B cell (primary cell): ENCODE measurements at regions not wholly inside any gene's neighbourhood (a gene's known extent, or its start where the extent isn't known, plus 50 kb on each side); places are given as distances from the start of the nearest gene placed in this dataset.

Source experiments
- ATAC-seq: fragments of 200-7000 bp; cut with Tn5 transposase; one replicate; pipeline ENCODE4 v1.10.0; 2021; ENCODE audit warnings: low read depth, mild to moderate bottlenecking, moderate number of reproducible peaks, moderate library complexity
- CTCF ChIA-PET: fragments of 350-600 bp; sonication (Branson Sonifier 250); formaldehyde crosslinking; loops from one replicate; lab custom pipeline; 2021; ENCODE audit warnings: antibody characterized with exemption, inconsistent platforms; lab: Charles Lee
- POLR2A ChIA-PET: fragments of 350-600 bp; sonication (Branson Sonifier 250); formaldehyde crosslinking; loops from one replicate; lab custom pipeline; 2021; ENCODE audit warnings: antibody characterized with exemption; lab: Charles Lee
- DNase-seq: peaks from one replicate; pipeline ENCODE4 v3.0.0; 2013
- H2AFZ ChIP-seq: 2 replicates; pipeline ENCODE4 v1.6.1; 2012; ENCODE audit warnings: mild to moderate bottlenecking, low read depth, low read length; ENCODE audit not compliant: insufficient read depth, poor library complexity, severe bottlenecking
- H3K27ac ChIP-seq, 2 donors: 1 replicate in 1 of 2; 2 replicates in 1 of 2; pipeline ENCODE4 v1.5.1; 2012 to 2013; ENCODE audit warnings: low read length in 2 of 2, mild to moderate bottlenecking in 2 of 2, moderate library complexity in 1 of 2
- H3K27me3 ChIP-seq, 4 experiments: fragments of 200-600 bp in 1 of 4; sonication (generic) in 1 of 4; replicated peaks in 1 of 4; 1 replicate in 2 of 4; 2 replicates in 2 of 4; pipeline versions ENCODE4 v1.6.1 to v1.7.0; 2013 to 2016; ENCODE audit warnings: low read length in 3 of 4, mild to moderate bottlenecking in 2 of 4, mixed read lengths in 1 of 4, moderate library complexity in 1 of 4; ENCODE audit not compliant: insufficient read depth in 4 of 4, control insufficient read depth in 3 of 4; ENCODE audit errors: control extremely low read depth in 1 of 4
- H3K36me3 ChIP-seq, 2 experiments: replicated peaks in 1 of 2; 1 replicate in 1 of 2; 2 replicates in 1 of 2; pipeline versions ENCODE4 v1.6.1 to v1.7.1; 2013; ENCODE audit warnings: low read length in 1 of 2; ENCODE audit not compliant: insufficient read depth in 2 of 2, control insufficient read depth in 1 of 2; ENCODE audit errors: control extremely low read depth in 1 of 2, extremely low read depth in 1 of 2
- H3K4me1 ChIP-seq, 2 donors: fragments of 200-600 bp in 1 of 2; sonication (generic) in 1 of 2; 1 replicate in 1 of 2; 2 replicates in 1 of 2; pipeline versions ENCODE4 v1.5.1 to v1.6.1; 2013 to 2017; ENCODE audit warnings: low read length in 2 of 2; ENCODE audit not compliant: control insufficient read depth in 2 of 2, insufficient read depth in 2 of 2
- H3K4me2 ChIP-seq: replicated peaks from 2 replicates; pipeline ENCODE3; 2012; ENCODE audit warnings: mild to moderate bottlenecking, low read depth, low read length; ENCODE audit not compliant: poor library complexity, severe bottlenecking
- H3K4me3 ChIP-seq, 5 experiments: fragments of 200-600 bp in 1 of 5; sonication (generic) in 1 of 5; 1 replicate in 3 of 5; 2 replicates in 2 of 5; pipeline versions ENCODE4 v1.5.1 to v1.7.0; 2011 to 2016; ENCODE audit warnings: low read length in 4 of 5, mild to moderate bottlenecking in 4 of 5, low read depth in 2 of 5, control low read depth in 1 of 5, moderate library complexity in 1 of 5; ENCODE audit not compliant: insufficient read depth in 1 of 5; ENCODE audit errors: control extremely low read depth in 1 of 5, extremely low read depth in 1 of 5
- H3K79me2 ChIP-seq: fragments of 200-600 bp; sonication (generic); one replicate; pipeline ENCODE4 v1.6.0; 2016; ENCODE audit warnings: low read length; ENCODE audit not compliant: control insufficient read depth, insufficient read depth
- H3K9ac ChIP-seq: fragments of 200-600 bp; sonication (generic); 2 replicates; pipeline ENCODE4 v1.6.1; 2017; ENCODE audit warnings: mild to moderate bottlenecking, low read length, moderate library complexity
- H3K9me3 ChIP-seq, 3 donors: one replicate each; pipeline versions ENCODE4 v1.6.1 to v1.7.1; 2013; ENCODE audit warnings: low read length in 2 of 3; ENCODE audit not compliant: control insufficient read depth in 2 of 3, insufficient read depth in 1 of 3; ENCODE audit errors: control extremely low read depth in 1 of 3
- H4K20me1 ChIP-seq: 2 replicates; pipeline ENCODE4 v1.6.0; 2012; ENCODE audit warnings: mild to moderate bottlenecking, low read length; ENCODE audit not compliant: insufficient read depth, control insufficient read depth, poor library complexity, severe bottlenecking
- H3K27ac Mint-ChIP-seq: one replicate; pipeline ENCODE4 v1.8.0; 2021; ENCODE audit warnings: mixed read lengths
- H3K27me3 Mint-ChIP-seq: one replicate; pipeline ENCODE4 v1.8.0; 2021; ENCODE audit warnings: mixed read lengths
- H3K4me1 Mint-ChIP-seq: one replicate; pipeline ENCODE4 v1.8.0; 2021; ENCODE audit warnings: mixed read lengths
- H3K4me3 Mint-ChIP-seq: one replicate; pipeline ENCODE4 v1.8.0; 2021; ENCODE audit warnings: mixed read lengths
- H3K9me3 Mint-ChIP-seq: one replicate; pipeline ENCODE4 v1.8.0; 2022; ENCODE audit warnings: mixed read lengths; ENCODE audit not compliant: insufficient read depth
- CTCF ChIP-seq: fragments of 200-600 bp; IDR thresholded peaks from one replicate; pipeline ENCODE4 v1.8.0; 2022; ENCODE audit warnings: antibody characterized with exemption, mild to moderate bottlenecking
- EZH2 ChIP-seq: IDR thresholded peaks from 2 replicates; pipeline ENCODE4 v1.6.1; 2012; ENCODE audit warnings: borderline replicate concordance, low read depth, mild to moderate bottlenecking, moderate library complexity, low read length; ENCODE audit not compliant: insufficient read depth, poor library complexity, severe bottlenecking
- WGBS: methylation state at CpG from one replicate; pipeline ENCODE4 v1.1.5; 2013; ENCODE audit warnings: missing lambda C conversion rate; ENCODE audit not compliant: insufficient coverage; 5-methylcytosine and 5-hydroxymethylcytosine counted together
- intact Hi-C: fragments of 100-400 bp; cut with micrococcal nuclease; formaldehyde crosslinking; loops from one replicate; pipeline ENCODE4 v1.10.0; 2022

- no peak overlapping the region for H3K27ac Mint-ChIP-seq
- no peak for DNase-seq
These were observed 468.8 kb upstream of the KIF2B start for GRCh38 chr17:53353919-53354351.

GRCh38 chr17:53344778-53345177 is 477.9 kb upstream of the KIF2B start:
- TF ChIP-seq CTCF (no peak), EZH2 (no peak)
- Histone ChIP-seq H2AFZ (no peak overlapping the region), H3K36me3 (no peaks in the 10 kb centered on the region), H3K4me3 (no peak overlapping the region), H4K20me1 (no peaks in the 10 kb centered on the region), H3K4me1 (no peaks in the 10 kb centered on the region), H3K9me3 (peaks cover 0 to 7% (median 3%) of the 10 kb centered on the region in 3 donors), H3K79me2 (no peaks in the 10 kb centered on the region), H3K4me2 (no peak overlapping the region), H3K27me3 (no peaks in the 10 kb centered on the region), H3K9ac (no peak overlapping the region), H3K27ac (no peak overlapping the region)
- H3K27ac Mint-ChIP-seq: no peak overlapping the region
- no peak for DNase-seq
- peaks cover 4% of the 10 kb centered on the region for H3K9me3 Mint-ChIP-seq
- intact Hi-C loops: no loop called here
- ChIA-PET POLR2A (no interaction called here), CTCF (no interaction called here)
- no CpG with 5 or more reads among the region's 1 CpG for WGBS
- no peak for ATAC-seq
- H3K4me3 Mint-ChIP-seq: no peak overlapping the region
- H3K27me3 Mint-ChIP-seq: no peaks in the 10 kb centered on the region
- no peaks in the 10 kb centered on the region for H3K4me1 Mint-ChIP-seq

More at GRCh38 chr17:53353919-53354351, 468.8 kb upstream of the KIF2B start:
- intact Hi-C loops: no loop called here
- CTCF ChIA-PET: no interaction called here
- 70% methylated on average over 3 of the region's 3 CpGs for WGBS
- Histone ChIP-seq H4K20me1 (no peaks in the 10 kb centered on the region), H3K4me3 (no peak overlapping the region), H3K27me3 (no peaks in the 10 kb centered on the region), H3K9me3 (peaks cover 0 to 2% (median 0%) of the 10 kb centered on the region in 3 donors), H3K4me1 (no peaks in the 10 kb centered on the region), H2AFZ (no peak overlapping the region), H3K79me2 (no peaks in the 10 kb centered on the region), H3K9ac (no peak overlapping the region), H3K36me3 (no peaks in the 10 kb centered on the region), H3K27ac (no peak overlapping the region), H3K4me2 (no peak overlapping the region)
- TF ChIP-seq EZH2: no peak
- no peak for TF ChIP-seq CTCF
- Mint-ChIP-seq H3K27me3 (no peaks in the 10 kb centered on the region), H3K4me3 (no peak overlapping the region), H3K4me1 (no peaks in the 10 kb centered on the region), H3K9me3 (peaks cover 4% of the 10 kb centered on the region)
- POLR2A ChIA-PET: no interaction called here
- ATAC-seq: no peak
